IMR-90 (cell line): ENCODE measurements at regions not wholly inside any gene's neighbourhood (a gene's known extent, or its start where the extent isn't known, plus 50 kb on each side); places are given as distances from the start of the nearest gene placed in this dataset.

Experiments used
- ATAC-seq: fragments of 200-7000 bp; cut with Tn5 transposase; 2 replicates; pipeline ENCODE4 v1.9.1; 2020; ENCODE audit warnings: low read depth, mild to moderate bottlenecking, moderate library complexity
- BruUV-seq: library from RNA; stranded (reverse); fragments of 400-500 nt; replicated peaks from 2 replicates; lab custom pipeline; 2021; lab: Mats Ljungman, UMichigan
- CTCF ChIA-PET: fragments of 300-600 bp; formaldehyde crosslinking; extraction: SDS; loops from one replicate; lab custom pipeline; 2021; ENCODE audit warnings: antibody characterized with exemption; lab: Yijun Ruan, JAX
- POLR2A ChIA-PET: fragments of 300-600 bp; sonication (Branson Sonifier 250); formaldehyde crosslinking; loops from one replicate; lab custom pipeline; 2022; ENCODE audit warnings: antibody characterized with exemption; ENCODE audit not compliant: unreplicated experiment; lab: Charles Lee
- DNase-seq: peaks from one replicate; pipeline ENCODE4 v3.0.0; 2013
- H2AFZ ChIP-seq: replicated peaks from 2 replicates; pipeline ENCODE3; 2013; ENCODE audit warnings: low read length, mild to moderate bottlenecking; ENCODE audit not compliant: poor library complexity
- H2AK5ac ChIP-seq: 2 replicates; pipeline ENCODE4 v1.6.1; 2013; ENCODE audit warnings: low read depth, low read length, inconsistent platforms
- H2AK9ac ChIP-seq: replicated peaks from 2 replicates; pipeline ENCODE3; 2013; ENCODE audit warnings: mild to moderate bottlenecking, low read depth, low read length, moderate library complexity; ENCODE audit not compliant: poor library complexity
- H2BK120ac ChIP-seq: 2 replicates; pipeline ENCODE4 v1.6.1; 2013; ENCODE audit warnings: low read depth, low read length, inconsistent platforms
- H2BK15ac ChIP-seq: 3 replicates; pipeline ENCODE4 v1.6.1; 2013; ENCODE audit warnings: low read depth, low read length, inconsistent platforms
- H2BK20ac ChIP-seq: 2 replicates; pipeline ENCODE4 v1.6.1; 2013; ENCODE audit warnings: low read depth, mild to moderate bottlenecking, inconsistent platforms, low read length, moderate library complexity
- H2BK5ac ChIP-seq: 2 replicates; pipeline ENCODE4 v1.6.1; 2013; ENCODE audit warnings: mild to moderate bottlenecking, low read depth, low read length, inconsistent platforms; ENCODE audit not compliant: poor library complexity, severe bottlenecking
- H3K14ac ChIP-seq: replicated peaks from 2 replicates; pipeline ENCODE4 v1.6.1; 2013; ENCODE audit warnings: low read depth, low read length, inconsistent platforms
- H3K18ac ChIP-seq: 2 replicates; pipeline ENCODE4 v1.6.1; 2013; ENCODE audit warnings: low read depth, low read length, control low read depth
- H3K23ac ChIP-seq: 2 replicates; pipeline ENCODE4 v1.6.1; 2013; ENCODE audit warnings: low read depth, low read length, inconsistent platforms
- H3K27ac ChIP-seq: 2 replicates; pipeline ENCODE4 v1.5.1; 2013; ENCODE audit warnings: mild to moderate bottlenecking, control low read depth, low read length; ENCODE audit not compliant: insufficient read depth
- H3K27me3 ChIP-seq: 2 replicates; pipeline ENCODE4 v1.6.1; 2013; ENCODE audit warnings: low read length; ENCODE audit not compliant: control insufficient read depth, insufficient read depth
- H3K36me3 ChIP-seq: 2 replicates; pipeline ENCODE4 v1.6.1; 2013; ENCODE audit warnings: low read length, mixed read lengths; ENCODE audit not compliant: control insufficient read depth, insufficient read depth
- H3K4ac ChIP-seq: 2 replicates; pipeline ENCODE4 v1.6.1; 2013; ENCODE audit warnings: low read depth, low read length, inconsistent platforms
- H3K4me1 ChIP-seq: 2 replicates; pipeline ENCODE4 v1.6.1; 2013; ENCODE audit warnings: low read length, mixed read lengths; ENCODE audit not compliant: control insufficient read depth, insufficient read depth
- H3K4me2 ChIP-seq: 2 replicates; pipeline ENCODE4 v1.6.1; 2013; ENCODE audit warnings: low read depth, mild to moderate bottlenecking, control low read depth, low read length, moderate library complexity
- H3K4me3 ChIP-seq: 2 replicates; pipeline ENCODE4 v1.5.1; 2013; ENCODE audit warnings: low read depth, mild to moderate bottlenecking, control low read depth, low read length, moderate library complexity; ENCODE audit not compliant: insufficient read depth
- H3K56ac ChIP-seq: 2 replicates; pipeline ENCODE4 v1.6.1; 2013; ENCODE audit warnings: low read length, inconsistent platforms; ENCODE audit not compliant: insufficient read depth; ENCODE audit errors: extremely low read depth
- H3K79me1 ChIP-seq, 2 experiments: 2 replicates each; pipeline ENCODE4 v1.6.1; 2013; ENCODE audit warnings: low read length in 2 of 2, inconsistent platforms in 1 of 2, low read depth in 1 of 2
- H3K9ac ChIP-seq: 2 replicates; pipeline ENCODE4 v1.6.1; 2013; ENCODE audit warnings: low read depth, low read length, control low read depth
- H3K9me1 ChIP-seq: 2 replicates; pipeline ENCODE4 v1.6.1; 2013; ENCODE audit warnings: low read length, inconsistent platforms; ENCODE audit not compliant: insufficient read depth
- H3K9me3 ChIP-seq: 2 replicates; pipeline ENCODE4 v1.6.1; 2013; ENCODE audit warnings: low read length; ENCODE audit not compliant: control insufficient read depth, insufficient read depth
- H4K20me1 ChIP-seq: 2 replicates; pipeline ENCODE4 v1.6.1; 2013; ENCODE audit warnings: low read length, inconsistent platforms; ENCODE audit not compliant: insufficient read depth
- H4K5ac ChIP-seq: 2 replicates; pipeline ENCODE4 v1.6.1; 2013; ENCODE audit warnings: mild to moderate bottlenecking, low read depth, low read length, control low read depth
- H4K8ac ChIP-seq, 2 experiments: 2 replicates each; pipeline ENCODE4 v1.6.1; 2013; ENCODE audit warnings: low read depth in 2 of 2, low read length in 2 of 2, control low read depth in 1 of 2, inconsistent platforms in 1 of 2
- H4K91ac ChIP-seq: 2 replicates; pipeline ENCODE4 v1.6.1; 2013; ENCODE audit warnings: low read depth, low read length, inconsistent platforms; ENCODE audit not compliant: insufficient read depth
- CHD1 ChIP-seq: IDR thresholded peaks from 2 replicates; pipeline ENCODE4 v1.6.1; 2012; ENCODE audit warnings: low read depth, low read length, improper control_type of control experiment
- FOS ChIP-seq: fragments of 150-350 bp; IDR thresholded peaks from 2 replicates; pipeline ENCODE4 v1.6.1; 2016; ENCODE audit warnings: low read depth, low read length
- MXI1 ChIP-seq: IDR thresholded peaks from 2 replicates; pipeline ENCODE4 v1.6.1; 2012; ENCODE audit warnings: low read depth, mild to moderate bottlenecking, low read length, moderate library complexity, borderline replicate concordance
- POLR2A ChIP-seq: IDR thresholded peaks from 2 replicates; pipeline ENCODE4 v1.6.1; 2012; ENCODE audit warnings: mild to moderate bottlenecking, low read depth, low read length
- RAD21 ChIP-seq: IDR thresholded peaks from 2 replicates; pipeline ENCODE4 v1.6.1; 2012; ENCODE audit warnings: low read length, improper control_type of control experiment
- RCOR1 ChIP-seq: IDR thresholded peaks from 2 replicates; pipeline ENCODE4 v1.6.1; 2012; ENCODE audit warnings: mild to moderate bottlenecking, low read length, improper control_type of control experiment; ENCODE audit not compliant: insufficient replicate concordance
- WGBS, 2 experiments: methylation state at CpG; one replicate each; pipeline versions ENCODE4 v1.1.5 to v1.1.7; 2013; ENCODE audit warnings: missing lambda C conversion rate in 2 of 2; ENCODE audit not compliant: insufficient read length in 1 of 2; ENCODE audit errors: extremely low coverage in 2 of 2; 5-methylcytosine and 5-hydroxymethylcytosine counted together
- dilution Hi-C: fragments of 300-500 bp; cut with HindIII; formaldehyde crosslinking; loops from one replicate; pipeline ENCODE4 v1.14.3; 2018; ENCODE audit warnings: low sequenced_read_pairs; ENCODE audit not compliant: unreplicated experiment
- in situ Hi-C: fragments of 300-500 bp; cut with MboI; formaldehyde crosslinking; loops from 3 replicates; pipeline ENCODE4 v1.14.3; 2019; ENCODE audit warnings: low sequenced_read_pairs, inconsistent platforms, mixed read lengths
- intact Hi-C: fragments of 100-400 bp; cut with micrococcal nuclease; formaldehyde crosslinking; loops from 2 replicates; pipeline ENCODE4 v1.10.0; 2022
- TF ChIP-seq, protein P1 (sequence below): fragments of 150-350 bp; IDR thresholded peaks from 2 replicates; pipeline ENCODE4 v1.6.1; 2016; ENCODE audit warnings: low read depth, mild to moderate bottlenecking, low read length, moderate library complexity, borderline replicate concordance

DNA sequence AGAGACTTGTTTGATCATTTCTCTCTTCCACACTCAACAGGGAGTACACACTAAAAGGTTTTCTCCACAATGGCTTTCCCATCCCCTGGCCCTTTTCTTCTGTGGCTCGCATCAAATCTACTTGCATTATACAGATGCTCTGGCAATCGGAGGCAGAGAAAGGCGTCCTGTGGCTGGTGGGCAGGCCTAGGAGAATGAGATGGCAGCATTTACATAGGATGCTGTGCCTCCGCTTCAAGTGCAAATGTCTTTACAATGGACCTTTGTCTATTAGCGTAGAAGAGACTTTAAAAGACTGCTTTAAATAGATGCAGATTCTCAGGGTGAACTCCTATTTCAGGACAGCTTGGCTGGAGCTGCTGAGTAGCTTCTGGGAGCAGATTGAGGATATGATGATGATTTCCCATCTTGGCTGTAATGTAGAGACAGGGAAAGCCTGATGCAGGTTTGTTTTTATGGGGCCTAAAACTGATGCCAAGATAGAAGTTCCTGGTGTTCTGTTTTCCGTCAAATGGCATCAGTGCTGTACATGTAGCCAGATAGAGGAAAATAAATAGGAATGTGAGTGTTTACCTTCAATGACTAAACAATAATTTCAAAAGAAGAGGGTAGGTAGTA lies 423.4 kb downstream of the RND3 start:
- H2AFZ ChIP-seq: no peak overlapping the region
- ChIA-PET POLR2A (no interaction called here), CTCF (interaction anchor here (0.5 kb wide), 1 partner anchor 16 kb away, joined by 4 read pairs; no protein-coding TSS in a partner anchor)
- H3K9ac ChIP-seq: peak overlapping the region; percentile 15; the same call in 1 of the 2 replicates
- H4K5ac ChIP-seq: peak overlapping the region; percentile 76; the same call in 1 of the 2 replicates
- no peak overlapping the region; the same call in 1 of the 2 replicates for H3K4me2 ChIP-seq
- TF ChIP-seq RAD21 (no peak), MXI1 (no peak), POLR2A (no peak), CHD1 (no peak), RCOR1 (no peak), FOS (no peak)
- TF ChIP-seq, protein P1, sequence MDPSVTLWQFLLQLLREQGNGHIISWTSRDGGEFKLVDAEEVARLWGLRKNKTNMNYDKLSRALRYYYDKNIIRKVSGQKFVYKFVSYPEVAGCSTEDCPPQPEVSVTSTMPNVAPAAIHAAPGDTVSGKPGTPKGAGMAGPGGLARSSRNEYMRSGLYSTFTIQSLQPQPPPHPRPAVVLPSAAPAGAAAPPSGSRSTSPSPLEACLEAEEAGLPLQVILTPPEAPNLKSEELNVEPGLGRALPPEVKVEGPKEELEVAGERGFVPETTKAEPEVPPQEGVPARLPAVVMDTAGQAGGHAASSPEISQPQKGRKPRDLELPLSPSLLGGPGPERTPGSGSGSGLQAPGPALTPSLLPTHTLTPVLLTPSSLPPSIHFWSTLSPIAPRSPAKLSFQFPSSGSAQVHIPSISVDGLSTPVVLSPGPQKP: no peak
- dilution Hi-C loops (no loop called here), in situ Hi-C loops (no loop called here), intact Hi-C loops (no loop called here)
- no peaks in the 10 kb centered on the region for H3K79me1 ChIP-seq
- H3K4ac ChIP-seq: peak overlapping the region; percentile 88
- H4K8ac ChIP-seq: peak overlapping the region in 1 of 2 experiments; percentile 64; a peak in 2 of 4 replicates
- no peaks in the 10 kb centered on the region for H3K9me3 ChIP-seq
- no peaks in the 10 kb centered on the region for H4K20me1 ChIP-seq
- no peak overlapping the region for H2AK9ac ChIP-seq
- ATAC-seq (no peak), DNase-seq (no peak)
- WGBS, 2 experiments: 100% methylated on average over 2 of the region's 6 CpGs; no CpG with 5 or more reads in 1 of the 2 experiments
- H3K23ac ChIP-seq: peak overlapping the region; percentile 52; the same call in 1 of the 2 replicates
- peak overlapping the region; percentile 42 for H3K18ac ChIP-seq
- H2AK5ac ChIP-seq: peak overlapping the region; percentile 61; the same call in 1 of the 2 replicates
- H2BK5ac ChIP-seq: peak overlapping the region; percentile 80
- no peak overlapping the region for H3K4me3 ChIP-seq
- peak overlapping the region; percentile 82 for H2BK20ac ChIP-seq
- peaks cover 4% of the 10 kb centered on the region; the same call in 1 of the 2 replicates for H3K9me1 ChIP-seq
- H2BK15ac ChIP-seq: peak overlapping the region; percentile 39; the same call in 2 of the 3 replicates
- no peaks in the 10 kb centered on the region for H3K27me3 ChIP-seq
- peak overlapping the region; percentile 91 for H4K91ac ChIP-seq
- H2BK120ac ChIP-seq: peak overlapping the region; percentile 77
- H3K36me3 ChIP-seq: no peaks in the 10 kb centered on the region
- 0 out of 2 replicates have a peak overlapping the region, but pooled peaks have one; percentile 7 for H3K56ac ChIP-seq
- BruUV-seq: no TSS peak
- H3K14ac ChIP-seq: peak overlapping the region; percentile 82
- H3K4me1 ChIP-seq: peaks cover 5% of the 10 kb centered on the region
- peak overlapping the region; percentile 59 for H3K27ac ChIP-seq
